CD4-positive, alpha-beta T cell treated with Interleukin-6 for 4 hours (primary cell): ENCODE measurements at regions not wholly inside any gene's neighbourhood (a gene's known extent, or its start where the extent isn't known, plus 50 kb on each side); places are given as distances from the start of the nearest gene placed in this dataset.

Experiments used
- DNase-seq: peaks from one replicate; pipeline ENCODE4 v3.0.0-alpha.2; 2020; ENCODE audit warnings: mixed read lengths

DNA sequence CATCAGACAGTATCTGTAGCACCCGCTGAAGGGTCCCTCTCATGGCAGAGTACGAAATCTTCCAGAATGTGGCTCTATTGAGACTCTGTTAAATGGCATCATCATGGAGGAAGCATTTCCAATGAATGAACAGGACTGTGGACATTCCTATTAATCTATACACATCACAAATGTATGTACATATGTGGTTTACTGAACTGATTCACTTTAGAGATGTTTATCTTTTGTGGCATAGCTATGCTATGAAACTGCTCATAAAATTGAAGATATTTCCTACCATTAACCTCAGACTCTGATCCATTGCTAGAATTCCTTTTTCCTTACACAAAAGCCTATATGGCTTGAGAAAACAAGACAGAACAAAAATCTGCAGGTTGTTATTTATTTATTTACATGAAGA, 259.6 kb upstream of the RRP15 start:
- no peak for DNase-seq

DNA sequence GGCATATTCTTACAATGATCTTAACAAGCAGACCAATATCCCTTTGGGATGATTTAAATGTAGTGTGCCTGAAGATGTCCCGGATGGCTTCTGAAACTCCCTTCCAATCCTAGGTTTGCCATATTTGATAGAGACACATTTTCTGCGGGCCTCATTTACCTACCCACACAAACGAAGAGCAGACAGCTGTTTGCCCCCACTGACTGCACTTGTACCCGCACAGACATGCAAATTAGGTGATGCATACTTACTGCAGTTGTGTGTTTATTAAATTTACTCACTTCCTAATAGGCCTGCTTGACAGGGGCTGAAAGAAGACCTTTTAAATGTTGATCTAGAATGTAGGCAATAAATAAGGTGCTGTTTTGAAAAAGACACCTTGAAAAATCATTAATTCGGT, 257.9 kb upstream of the RRP15 start:
- DNase-seq, result no peak

DNA sequence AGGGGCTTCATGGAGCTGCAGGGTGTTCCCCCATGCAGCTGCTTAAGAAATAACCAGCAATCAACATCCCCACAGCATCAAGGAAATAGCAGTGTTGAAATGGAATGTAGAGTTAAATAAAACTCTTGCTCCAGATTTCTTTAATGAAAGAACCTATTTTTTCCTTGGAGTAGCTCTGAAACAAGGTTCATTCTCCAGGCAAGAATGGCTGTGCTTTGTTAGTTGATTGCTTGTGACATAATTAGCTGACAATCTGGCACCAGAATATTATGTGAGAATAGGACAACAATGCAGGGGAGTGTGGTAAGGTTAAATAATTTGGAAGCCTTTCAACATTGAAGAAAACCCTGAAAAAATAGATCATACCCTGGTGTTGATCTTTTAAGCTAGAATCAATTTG, 254.2 kb upstream of the RRP15 start:
- no peak for DNase-seq

DNA sequence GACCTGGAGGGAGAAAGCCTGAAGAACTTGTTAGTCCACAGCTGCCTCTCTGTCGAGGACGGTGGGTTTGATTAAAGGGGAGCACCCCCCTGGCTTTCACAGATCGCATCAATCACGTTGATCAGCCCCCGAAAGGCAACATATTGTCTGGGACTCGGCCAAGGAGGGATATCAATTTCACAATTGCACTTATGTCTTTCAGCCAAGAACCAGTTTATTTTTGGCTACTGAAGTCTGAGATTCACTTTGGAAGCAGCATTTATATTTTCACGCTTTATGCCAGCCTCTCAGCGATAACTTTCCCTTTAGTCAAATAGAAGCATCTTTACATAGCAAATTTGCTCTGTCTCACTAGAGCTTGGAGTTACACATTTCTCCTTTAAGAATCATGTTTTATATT, 253.2 kb upstream of the RRP15 start:
- no peak for DNase-seq

DNA sequence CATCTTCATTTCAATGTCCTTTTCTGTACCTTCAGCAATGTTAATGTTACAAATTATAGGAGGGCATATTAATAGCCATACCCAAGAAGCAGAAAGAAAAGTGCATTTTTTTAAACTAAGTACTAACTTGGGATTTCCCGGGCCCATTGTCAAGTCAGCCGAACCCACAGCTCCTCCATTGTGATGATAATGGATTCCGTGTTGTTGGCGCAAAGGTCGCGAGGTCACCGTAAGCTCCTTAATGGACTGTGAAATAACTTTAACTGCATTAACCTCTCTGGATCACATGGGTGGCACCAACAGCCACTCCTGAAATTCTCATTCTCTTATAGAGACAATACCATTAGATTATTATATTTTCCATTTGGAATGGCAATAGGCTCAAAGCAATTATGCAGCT, 250.6 kb upstream of the RRP15 start:
- no peak for DNase-seq

DNA sequence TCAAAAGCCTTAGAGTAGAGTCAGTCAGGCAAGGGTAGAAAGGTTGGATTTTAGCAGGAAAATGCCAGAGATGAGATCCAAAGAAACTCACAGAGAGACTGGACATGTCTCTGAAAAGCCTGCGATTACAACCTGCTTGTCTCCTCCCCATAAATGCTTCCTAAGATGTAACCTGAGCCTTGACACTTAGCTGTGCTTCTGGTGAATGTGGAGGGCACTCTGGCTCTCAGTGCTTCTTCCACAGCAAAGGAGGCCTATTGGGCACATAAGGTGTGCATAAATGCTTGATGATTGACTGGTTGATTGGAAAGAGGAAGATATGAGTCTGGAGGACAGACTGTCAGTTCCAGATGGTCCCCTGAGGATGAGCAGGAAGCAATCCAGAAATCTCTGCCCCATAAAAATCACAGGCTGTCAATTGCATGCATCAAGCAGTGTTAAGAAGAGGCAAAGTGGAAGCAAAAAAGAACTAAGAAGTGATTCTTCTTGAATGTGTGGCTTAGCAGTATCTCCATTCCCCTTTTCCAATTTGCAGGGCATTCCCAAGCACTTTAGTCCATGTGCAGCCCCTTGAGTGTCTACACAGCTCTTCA, 236.2 kb upstream of the RRP15 start:
- DNase-seq, result no peak

DNA sequence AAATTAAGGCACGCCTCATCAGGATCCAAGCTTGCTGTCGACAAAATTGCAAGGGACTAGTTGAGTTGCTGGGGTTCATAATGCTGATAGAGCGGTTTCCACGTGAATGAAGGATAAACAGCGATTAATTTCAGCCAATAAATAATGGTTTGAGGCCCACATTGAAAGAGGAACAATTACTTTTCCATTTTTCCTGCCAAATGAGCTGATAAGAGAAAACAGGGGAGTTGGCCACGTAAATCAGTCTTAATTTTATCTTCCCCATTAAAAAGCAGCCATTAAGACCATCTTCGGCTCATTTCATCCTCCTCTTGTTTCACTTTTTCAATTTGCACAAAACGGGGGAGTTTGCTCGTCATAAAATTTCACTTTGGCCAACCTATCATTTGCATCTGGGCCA, 235.5 kb upstream of the RRP15 start:
- no peak for DNase-seq

DNA sequence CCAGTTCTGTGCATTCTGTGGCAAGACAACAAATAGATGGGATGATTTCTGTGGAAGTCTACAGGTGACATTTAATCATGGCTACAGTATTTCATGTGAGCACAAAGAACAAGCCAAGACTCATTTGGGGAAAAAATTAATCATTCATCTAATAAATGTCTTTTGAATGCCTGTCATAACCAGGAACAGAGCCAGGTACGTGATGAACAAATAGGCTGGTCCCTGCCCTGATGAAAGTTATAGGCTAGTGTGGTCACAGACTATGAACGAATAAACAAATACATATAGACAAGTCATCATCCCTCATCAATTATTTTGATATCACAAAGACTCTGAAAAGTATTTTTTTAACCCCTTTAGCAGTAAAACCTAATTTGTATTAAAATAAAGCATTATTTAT, 226.4 kb upstream of the RRP15 start:
- no peak for DNase-seq

DNA sequence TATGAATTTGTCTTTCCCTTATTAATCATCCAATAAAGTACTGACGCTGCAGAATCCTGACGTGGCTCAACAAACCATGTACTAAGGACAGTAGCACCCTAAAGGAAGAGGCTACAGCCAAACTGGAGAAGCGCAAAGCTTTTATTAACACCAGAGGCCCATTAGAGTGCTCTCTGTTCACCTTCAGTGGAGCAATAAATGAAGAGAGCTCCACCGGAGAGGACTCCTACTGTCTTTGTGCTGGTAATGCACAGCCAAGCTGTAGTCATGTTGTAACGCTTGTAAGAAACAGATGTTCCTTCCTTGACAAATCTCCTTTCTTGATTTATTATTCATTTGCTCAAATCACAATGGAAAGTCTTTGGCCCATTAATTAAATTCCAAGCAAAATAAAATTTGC, 220.7 kb upstream of the RRP15 start:
- DNase-seq, result no peak

DNA sequence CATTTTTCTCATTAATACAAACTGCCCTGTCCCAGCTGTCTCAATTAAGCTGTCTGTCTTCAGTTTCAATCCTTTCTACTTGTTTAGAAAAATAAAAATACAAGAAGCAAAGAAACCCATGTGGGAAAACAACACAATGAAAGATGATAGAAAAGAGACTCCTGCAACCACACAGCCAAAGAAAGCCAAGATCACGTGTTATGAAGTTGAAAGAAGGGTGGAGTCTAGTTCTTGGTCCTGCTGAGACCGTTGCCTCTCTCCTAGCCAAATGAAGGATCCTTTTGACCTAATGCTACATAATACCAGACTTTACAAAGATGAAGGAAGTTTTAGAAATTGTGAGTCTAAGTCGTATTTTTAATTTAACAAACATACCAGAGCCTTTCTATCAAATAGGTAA, 218.8 kb upstream of the RRP15 start:
- DNase-seq, result no peak

DNA sequence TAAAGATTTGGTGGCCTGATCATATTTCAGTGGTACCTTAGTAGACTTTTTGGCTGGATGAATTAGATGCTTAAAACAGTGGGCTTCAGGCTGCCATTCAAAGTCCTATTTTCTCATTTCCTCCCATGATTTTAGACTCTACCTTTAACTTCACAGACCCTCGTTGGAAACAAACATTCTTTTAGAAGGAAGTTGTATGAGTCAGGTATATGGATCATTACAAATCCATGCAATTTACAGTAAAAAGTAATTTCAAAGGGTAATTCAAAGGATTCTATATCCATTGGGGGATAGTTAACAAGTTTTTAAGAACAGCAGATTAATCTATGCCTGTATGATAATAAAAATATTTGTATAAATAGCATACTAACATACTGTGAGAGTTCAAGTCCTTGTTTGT, 216.9 kb upstream of the RRP15 start:
- DNase-seq, result no peak

DNA sequence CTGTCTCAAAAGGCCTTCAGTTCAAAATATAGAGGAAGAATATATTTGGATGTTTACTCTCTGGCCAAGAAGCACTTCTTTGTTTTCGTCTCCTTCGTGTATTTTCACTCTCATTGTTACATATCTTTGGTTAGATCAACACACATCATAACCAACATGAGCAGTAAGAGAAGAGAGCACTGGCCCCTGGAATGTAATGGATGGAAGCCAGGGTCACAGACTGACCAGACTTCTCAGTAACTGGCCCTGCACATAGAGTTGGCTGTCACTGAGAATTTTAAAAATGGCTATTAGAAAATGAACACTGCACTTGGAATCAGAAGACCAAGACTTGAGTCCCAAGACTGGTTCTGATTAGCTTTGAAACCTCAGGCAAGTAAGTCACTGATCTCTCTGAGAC, 215.9 kb upstream of the RRP15 start:
- DNase-seq, result no peak

DNA sequence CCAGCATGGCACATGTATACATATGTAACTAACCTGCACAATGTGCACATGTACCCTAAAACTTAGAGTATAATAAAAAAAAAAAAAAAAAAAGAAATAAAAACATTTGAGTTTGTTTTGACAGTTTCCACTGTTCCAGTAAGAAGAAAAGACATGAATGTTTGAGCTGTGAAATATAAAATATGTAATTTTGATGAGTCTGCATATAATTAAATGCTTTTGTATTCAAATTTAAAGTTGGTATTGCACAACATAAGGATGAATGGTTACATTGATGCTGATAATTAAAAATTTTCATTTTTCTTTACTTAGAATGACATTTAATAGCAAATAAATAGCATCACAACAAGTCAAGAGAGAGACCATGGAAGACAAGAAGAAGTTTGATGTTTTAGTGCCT, 212.0 kb upstream of the RRP15 start:
- no peak for DNase-seq

DNA sequence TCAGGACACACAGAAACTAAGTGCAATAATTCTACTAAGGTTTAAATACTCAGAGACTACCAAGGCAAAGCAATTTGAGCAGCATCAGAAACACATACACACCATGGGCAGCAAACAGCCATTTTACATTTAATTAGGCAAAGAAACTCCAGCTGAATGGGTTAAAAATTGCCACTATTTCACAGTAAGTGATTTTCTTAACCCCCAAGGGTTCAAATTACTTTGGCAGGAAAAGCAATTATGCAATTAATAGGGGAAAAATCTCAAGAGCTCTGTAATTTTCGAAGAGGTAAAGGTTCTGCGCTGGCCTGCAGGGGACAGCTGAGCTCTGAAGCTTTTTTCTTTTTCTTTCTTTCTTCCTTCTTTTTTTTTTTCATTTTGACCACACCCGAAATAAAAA, 206.2 kb upstream of the RRP15 start:
- DNase-seq, result no peak

DNA sequence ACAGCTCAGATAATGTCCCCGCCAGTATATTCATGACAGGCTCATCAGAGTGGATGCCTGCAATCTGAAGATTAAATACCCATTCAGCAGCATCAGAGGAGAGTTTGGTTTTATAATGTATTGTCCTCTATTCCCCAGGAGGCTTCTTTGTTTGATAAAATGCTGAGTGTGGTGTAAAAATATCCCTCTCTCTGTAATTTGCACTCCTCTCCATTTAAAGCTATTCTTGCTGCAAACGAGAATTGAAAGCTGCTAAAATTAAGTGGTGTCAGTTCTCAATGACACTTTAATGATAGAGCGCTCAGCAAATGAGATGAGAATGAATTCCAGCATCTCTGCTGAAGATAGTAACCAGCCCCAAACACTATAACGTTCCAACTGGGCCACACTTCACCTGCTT, 205.7 kb upstream of the RRP15 start:
- no peak for DNase-seq

DNA sequence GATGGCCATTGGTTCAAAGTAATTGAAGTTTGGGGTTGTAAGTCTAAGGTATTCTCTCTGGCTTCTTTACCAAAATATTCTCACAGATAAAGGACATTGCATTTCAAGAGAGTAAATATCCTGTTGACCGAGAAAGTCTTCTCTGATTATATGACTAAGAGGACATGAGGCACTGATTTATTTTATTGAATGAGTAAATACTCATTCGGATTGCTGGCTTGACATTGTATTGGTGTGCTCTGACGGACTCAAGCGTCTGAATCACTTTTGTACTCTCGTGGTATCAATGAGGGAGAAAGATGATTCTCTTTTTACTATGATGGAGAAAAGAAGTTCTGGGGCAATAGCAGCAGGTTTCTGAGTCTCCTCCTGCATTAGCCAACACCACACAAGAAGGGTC, 205.3 kb upstream of the RRP15 start:
- DNase-seq, result no peak

DNA sequence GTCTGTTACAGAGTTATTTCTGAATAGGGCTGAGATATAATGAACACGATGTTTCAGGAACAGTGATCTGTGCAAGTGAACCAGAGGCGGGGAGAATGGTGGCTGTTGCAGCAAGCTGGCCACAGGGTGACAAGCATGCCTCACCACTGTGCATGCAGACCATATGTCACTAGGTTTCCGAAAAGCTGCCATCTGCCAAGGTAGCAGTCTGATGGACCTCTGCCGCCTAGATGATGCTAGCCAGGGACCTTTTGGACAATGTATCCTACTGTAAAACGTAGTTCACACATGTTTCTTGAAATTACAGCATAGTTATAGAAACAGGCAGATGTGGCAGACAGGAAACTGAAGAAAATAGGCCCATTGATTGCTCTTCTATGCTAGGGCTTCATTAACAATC, 204.2 kb upstream of the RRP15 start:
- DNase-seq, result no peak

DNA sequence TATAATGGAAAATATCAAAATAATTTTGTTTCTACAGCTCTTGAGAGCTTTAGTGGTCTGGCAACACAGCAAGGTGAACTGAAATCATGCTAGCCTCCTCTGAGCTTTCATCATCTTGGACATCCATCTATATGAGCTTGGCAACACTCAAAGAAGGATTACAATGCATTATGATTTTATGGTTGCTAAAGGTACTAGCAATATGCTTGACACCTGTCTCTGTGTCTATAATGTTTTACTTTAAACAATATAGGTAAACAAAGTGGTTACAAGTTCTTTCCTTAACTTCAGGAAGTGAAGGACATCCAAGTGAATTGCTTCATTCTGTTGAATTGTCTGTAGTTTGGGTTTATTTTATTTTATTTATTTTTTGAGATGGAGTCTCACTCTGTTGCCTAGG, 203.7 kb upstream of the RRP15 start:
- no peak for DNase-seq

DNA sequence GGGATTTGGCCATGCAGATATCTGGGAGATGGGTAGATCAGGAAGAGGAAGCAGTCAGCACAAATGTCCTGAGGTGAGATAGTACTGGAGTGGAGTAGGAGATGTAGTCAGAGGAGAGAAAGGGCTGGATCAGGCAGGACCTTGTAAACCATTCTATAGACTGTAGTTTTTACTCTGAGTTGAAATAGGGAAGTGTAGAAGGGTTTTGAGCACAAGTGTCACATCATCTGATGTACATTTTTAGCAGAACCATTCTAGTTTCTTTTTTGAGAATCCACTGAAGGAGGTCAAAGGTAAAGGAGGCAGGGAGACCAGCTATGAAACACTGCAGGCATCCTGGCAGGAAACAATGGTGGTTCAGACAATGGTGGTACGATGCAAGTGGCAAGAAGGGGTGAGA, 194.6 kb upstream of the RRP15 start:
- DNase-seq, result no peak

DNA sequence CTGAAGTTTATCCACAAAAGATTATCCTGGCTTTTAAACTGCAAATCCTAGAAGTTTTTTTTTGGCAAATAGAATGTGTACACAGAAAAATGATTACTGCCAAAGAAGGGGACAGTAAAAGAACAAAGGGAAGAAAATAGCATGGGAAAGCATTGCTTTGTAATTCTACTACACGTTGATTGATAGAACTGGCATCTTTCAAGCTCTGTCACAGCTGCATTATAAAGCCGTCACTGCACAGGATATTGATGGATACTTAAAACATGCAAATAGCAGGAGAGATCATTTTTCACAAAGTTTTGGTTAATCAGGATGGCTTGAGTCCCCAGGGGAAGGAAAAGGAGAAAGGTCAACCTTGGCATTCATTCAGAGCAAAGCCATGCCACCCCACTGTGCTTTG, 183.7 kb upstream of the RRP15 start:
- no peak for DNase-seq

DNA sequence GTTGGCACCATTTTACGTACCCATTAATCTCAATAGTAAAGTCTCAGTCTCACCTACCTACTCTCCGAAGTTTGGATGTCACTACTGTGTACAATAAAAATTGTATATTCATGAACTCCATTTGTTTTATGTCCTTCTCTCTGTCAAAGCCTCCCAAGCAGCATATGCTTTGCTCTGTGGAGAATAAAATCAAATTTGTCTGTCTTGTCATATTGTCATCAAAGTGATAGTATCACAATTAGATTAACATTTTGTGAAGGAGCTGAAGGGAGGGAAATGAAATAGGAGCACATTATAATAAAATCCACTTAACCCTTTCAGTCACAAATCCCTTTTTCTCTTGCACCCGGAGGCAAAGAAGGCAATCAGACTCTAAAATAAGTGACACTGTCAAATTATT, 177.1 kb upstream of the RRP15 start:
- DNase-seq, result no peak

DNA sequence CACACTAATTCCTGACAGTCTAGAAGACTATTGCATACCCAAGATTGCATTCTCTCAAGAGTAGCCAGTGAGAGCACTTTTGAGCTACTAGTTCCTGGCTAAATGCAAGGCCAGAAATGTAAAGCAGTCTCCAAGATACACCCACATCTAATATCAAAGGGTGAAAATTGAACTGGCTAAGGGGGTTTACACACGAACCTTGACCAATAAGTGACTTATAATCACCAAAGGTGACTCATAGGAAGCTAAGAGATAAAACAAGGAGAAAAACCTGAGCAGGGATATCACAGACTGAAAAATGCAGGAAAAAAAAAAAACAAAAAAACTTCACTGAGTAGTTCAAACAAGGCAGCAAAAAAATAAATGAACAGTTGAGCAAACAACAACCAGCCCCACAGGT, 172.2 kb upstream of the RRP15 start:
- DNase-seq, result no peak

DNA sequence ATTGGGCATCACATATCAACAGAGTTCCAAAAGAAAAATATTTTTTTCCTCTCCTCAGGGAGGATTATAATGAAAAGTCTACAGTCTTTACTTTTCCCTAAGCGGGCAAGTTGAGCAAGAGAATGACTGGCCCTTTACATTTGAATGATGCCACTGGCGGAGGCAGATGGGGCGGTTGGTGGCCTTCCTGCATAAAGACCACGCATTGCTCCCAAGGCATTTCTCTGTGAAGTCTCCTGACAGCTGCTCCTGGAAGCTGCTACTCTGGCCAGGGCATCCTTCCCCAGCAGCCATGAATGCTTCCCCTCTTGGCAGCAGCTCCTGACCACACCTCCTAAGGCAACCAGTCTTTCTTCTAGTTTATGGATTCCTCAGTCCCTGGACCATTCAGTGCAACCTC, 161.1 kb upstream of the RRP15 start:
- no peak for DNase-seq

DNA sequence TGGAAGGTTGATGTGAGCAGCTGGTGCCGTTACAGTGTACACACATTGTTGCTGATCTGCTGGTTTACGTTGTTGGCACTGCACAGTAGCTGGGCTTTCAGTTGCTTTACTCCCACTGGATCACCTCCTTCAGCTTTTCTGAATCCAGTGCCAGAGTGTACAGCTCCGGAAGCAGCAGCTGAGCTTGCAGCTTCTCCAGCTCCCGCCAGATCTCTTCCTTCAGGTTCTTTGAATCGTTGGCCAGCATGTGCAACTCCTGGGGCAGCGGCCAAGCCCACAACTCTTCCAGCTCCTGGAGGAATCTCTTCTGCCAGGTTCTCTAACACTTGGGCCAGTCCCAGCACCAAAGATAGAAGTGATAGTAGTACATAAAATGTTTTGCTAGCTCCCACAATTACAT, 149.7 kb upstream of the RRP15 start:
- no peak for DNase-seq

DNA sequence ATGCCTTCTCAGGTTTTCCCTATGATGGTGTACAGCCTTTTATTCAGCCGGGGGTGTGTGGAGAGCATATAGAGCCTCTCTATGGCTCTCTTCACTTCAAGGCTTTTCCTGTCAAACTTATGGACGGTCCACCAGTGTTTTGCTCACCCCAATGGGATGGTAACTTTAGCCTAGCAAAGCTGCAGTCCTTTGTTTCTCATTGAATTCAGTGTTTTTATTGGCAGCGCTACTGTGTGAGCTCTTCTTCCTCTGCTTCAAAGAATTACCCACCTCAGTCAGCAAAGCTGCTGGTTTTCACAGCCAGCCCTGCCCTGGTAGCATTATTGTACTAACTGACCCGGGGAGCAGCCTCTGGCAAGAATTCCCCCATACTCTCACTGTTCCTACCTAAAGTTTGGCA, 145.3 kb upstream of the RRP15 start:
- no peak for DNase-seq

DNA sequence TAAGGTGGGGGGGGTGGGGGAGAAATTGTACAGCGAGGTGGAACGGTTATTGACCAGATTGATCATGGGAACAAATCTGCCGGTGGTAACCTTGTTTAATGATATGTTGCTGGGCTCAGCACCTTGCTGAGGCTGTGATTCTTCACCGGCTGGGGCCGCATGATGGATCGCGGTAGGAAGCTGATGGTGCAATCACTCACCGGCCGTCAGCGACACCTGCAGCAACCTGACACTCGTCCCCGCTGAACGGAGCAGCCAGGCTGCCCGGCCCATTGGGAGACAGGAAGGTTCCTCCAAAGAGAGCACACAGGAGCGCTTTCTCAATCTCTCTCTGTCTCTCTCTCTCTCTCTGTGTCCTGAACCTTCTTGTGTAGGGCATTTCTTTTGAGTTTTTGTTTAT, 128.5 kb upstream of the RRP15 start:
- DNase-seq, result no peak
